ENCODE measurements at regions not wholly inside any gene's neighbourhood (a gene's known extent, or its start where the extent isn't known, plus 50 kb on each side); places are given as distances from the start of the nearest gene placed in this dataset.
A peak's percentile ranks its signal among the peaks of the same experiment; 100 is the strongest.
"Not testable (repeated sequence)": the region's sequence is repeated elsewhere in the genome, so short reads cannot be mapped to it uniquely, and the experiment has no call there.

DNA sequence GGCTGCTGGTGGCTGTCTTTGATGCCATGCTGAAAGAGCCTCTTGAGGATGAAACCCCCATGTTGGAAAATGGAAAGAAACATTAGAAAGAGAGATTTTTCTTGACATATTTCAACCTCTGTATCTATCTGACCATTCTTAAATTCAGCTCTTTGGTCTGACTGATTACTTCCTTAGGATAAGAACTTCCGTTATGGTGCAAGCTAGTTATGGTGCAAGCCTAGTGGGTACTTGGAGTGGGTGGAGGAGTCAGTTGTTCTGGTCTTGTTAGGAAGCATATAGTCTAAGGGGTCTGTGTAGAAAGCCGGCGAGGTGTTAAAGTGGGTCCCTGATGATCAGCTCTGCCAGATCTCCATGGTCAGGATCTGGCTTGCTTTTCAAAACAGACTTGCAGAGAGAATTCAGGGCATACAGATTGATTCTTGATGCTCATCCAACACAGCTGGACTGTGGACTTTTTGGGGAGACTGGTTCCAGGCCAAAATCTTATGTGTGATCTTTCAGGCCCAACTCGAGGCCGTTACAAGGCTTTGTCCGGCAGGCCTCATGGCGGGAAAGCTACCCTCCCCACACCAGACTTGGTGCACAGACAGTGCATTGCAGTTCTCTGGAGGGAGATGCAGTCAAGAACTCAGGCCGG is 82.8 kb upstream of the BOD1L1 start:
- POLR2A ChIA-PET: no interaction called here
- Mint-ChIP-seq H3K4me3 (no peak overlapping the region), H3K27ac (no peak overlapping the region), H3K27me3 (peaks cover 3 to 33% (median 23%) of the 10 kb centered on the region in 5 donors), H3K4me1 (no peaks in the 10 kb centered on the region), H3K36me3 (no peaks in the 10 kb centered on the region), H3K9me3 (peaks cover 0 to 4% (median 0%) of the 10 kb centered on the region in 9 donors)
- ATAC-seq (no peak), DNase-seq (no peak)

DNA sequence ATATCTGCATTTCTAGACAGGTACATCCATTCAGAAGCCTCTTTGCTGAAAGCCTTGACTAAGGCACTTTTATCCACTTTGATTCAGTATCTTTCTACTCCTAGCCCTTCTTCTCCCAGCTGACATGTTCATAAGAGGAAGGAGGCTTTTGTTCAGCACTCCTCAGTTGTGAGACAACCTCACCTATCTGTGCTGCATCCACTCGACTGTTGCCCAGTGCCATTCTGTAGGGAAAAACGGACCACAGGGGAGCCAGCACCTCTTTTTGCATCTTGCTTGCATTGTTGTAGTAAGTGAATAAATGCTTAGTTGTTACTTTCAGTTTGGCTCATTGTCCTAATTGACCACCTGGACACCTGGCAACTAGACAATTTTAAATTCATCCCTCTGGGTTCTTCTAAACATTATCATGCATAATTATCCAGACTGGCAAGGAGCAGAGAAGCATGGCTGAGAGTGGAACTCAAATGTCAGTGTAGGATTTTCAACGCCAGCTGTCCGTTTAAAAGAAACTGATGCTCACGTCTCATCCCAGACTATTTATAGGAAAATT is 83.8 kb upstream of the BOD1L1 start:
- POLR2A ChIA-PET: no interaction called here
- peaks cover 3 to 27% (median 20%) of the 10 kb centered on the region in 5 donors for H3K27me3 Mint-ChIP-seq
- ATAC-seq: no peak
- H3K4me1 Mint-ChIP-seq: no peaks in the 10 kb centered on the region
- DNase-seq: no peak
- no peaks in the 10 kb centered on the region for H3K36me3 Mint-ChIP-seq
- H3K4me3 Mint-ChIP-seq: no peak overlapping the region
- no peak overlapping the region for H3K27ac Mint-ChIP-seq
- peaks cover 0 to 4% (median 0%) of the 10 kb centered on the region in 9 donors for H3K9me3 Mint-ChIP-seq

DNA sequence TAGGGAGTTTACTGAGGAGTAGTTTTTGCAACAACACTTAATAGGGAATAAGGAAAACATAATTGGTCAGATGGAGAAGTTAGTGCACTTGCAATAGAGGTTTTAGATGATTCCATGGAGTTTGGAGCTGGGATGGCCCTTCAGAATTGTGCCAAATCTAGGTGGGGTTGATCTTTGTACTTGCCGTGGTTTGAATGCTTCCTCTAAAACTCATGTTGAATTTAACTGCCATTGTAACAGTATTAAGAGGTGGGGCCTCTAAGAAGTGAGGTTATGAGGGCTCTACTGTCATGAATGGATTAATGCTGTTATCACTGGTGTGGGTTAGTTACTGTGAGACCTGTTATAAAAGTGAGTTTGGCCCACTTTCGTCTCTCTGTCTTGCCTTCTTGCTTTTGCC is 94.4 kb upstream of the BOD1L1 start:
- POLR2A ChIA-PET: no interaction called here
- no peaks in the 10 kb centered on the region for H3K4me1 Mint-ChIP-seq

DNA sequence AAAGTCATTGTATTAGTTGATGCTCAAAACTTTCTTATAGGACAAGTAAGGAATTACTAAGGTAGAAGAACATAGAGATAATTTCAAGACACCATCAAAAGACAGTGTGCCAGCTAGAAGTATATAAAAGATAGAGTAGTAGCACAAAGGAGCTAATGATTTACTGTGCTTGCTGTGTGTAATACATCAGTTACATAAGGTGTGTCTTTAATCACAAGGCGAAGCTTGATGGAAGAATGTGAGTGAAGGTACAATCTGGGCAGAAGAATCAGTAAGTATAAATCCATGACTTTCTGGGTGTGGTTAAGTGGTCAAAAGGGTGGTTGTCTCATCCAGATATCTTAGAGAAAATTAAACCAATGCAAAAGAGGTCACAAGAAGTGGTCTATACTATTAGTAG is 95.1 kb upstream of the BOD1L1 start:
- ATAC-seq: no peak
- DNase-seq: no peak
- Mint-ChIP-seq H3K27me3 (peaks cover 0 to 5% (median 2%) of the 10 kb centered on the region in 5 donors), H3K36me3 (no peaks in the 10 kb centered on the region), H3K9me3 (no peaks in the 10 kb centered on the region), H3K27ac (no peak overlapping the region), H3K4me3 (no peak overlapping the region), H3K4me1 (no peaks in the 10 kb centered on the region)
- POLR2A ChIA-PET: no interaction called here

More for the DNA sequence above, 94.4 kb upstream of the BOD1L1 start:
- H3K27ac Mint-ChIP-seq: no peak overlapping the region
- peaks cover 0 to 11% (median 4%) of the 10 kb centered on the region in 5 donors for H3K27me3 Mint-ChIP-seq
- no peak overlapping the region for H3K4me3 Mint-ChIP-seq
- DNase-seq: no peak
- ATAC-seq: no peak
- no peaks in the 10 kb centered on the region for H3K9me3 Mint-ChIP-seq
- no peaks in the 10 kb centered on the region for H3K36me3 Mint-ChIP-seq

DNA sequence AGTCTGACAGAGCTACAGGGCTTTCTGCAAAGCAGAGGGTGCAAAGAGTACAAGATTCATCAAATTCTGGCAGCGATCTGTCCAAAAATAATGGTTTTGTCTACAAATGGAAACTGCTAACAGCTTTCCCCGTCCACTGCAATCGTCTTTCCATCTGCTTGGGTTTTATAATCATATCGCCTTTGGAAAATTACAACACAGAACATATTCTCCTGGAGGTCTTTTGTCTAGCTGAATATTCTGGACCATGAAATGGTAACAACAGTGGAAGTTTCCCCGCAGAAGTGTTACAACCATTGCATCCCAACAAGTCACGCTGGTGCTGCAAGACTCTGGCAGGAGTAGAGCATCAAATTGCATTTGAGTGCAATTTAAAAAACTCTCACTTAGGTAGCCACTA is 101.2 kb upstream of the BOD1L1 start:
- peaks cover 0 to 2% (median 0%) of the 10 kb centered on the region in 4 donors for H3K4me1 Mint-ChIP-seq
- H3K4me3 Mint-ChIP-seq: no peak overlapping the region
- ATAC-seq: no peak
- H3K36me3 Mint-ChIP-seq: no peaks in the 10 kb centered on the region
- peak overlapping the region in 1 of 10 donors; percentile 24 for H3K27ac Mint-ChIP-seq
- peaks cover 0 to 4% (median 0%) of the 10 kb centered on the region in 9 donors for H3K9me3 Mint-ChIP-seq
- H3K27me3 Mint-ChIP-seq: peaks cover 2 to 20% (median 6%) of the 10 kb centered on the region in 5 donors
- DNase-seq: no peak
- POLR2A ChIA-PET: no interaction called here

DNA sequence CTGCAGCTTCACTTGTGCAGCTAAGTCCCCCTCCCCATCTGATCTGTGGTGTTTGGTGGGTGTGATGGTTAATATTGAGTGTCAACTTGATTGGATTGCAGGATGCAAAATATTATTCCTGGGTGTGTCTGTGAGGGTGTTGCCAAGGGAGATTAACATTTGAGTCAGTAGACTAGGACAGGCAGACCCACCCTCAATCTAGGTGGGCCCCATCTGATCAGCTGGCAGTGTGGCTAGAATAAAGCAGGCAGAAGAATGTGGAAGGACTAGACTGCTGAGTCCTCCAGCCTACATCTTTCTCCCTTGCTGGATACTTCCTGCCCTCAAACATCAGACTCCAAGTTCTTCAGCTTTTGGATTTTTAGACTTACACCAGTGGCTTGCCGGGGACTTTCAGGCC is 103.5 kb upstream of the BOD1L1 start:
- H3K36me3 Mint-ChIP-seq: no peaks in the 10 kb centered on the region
- POLR2A ChIA-PET: no interaction called here
- DNase-seq: no peak
- peaks cover 0 to 4% (median 0%) of the 10 kb centered on the region in 9 donors for H3K9me3 Mint-ChIP-seq
- peaks cover 0 to 20% (median 6%) of the 10 kb centered on the region in 5 donors for H3K27me3 Mint-ChIP-seq
- H3K4me1 Mint-ChIP-seq: peaks cover 0 to 2% (median 0%) of the 10 kb centered on the region in 4 donors
- no peak overlapping the region for H3K27ac Mint-ChIP-seq
- no peak overlapping the region for H3K4me3 Mint-ChIP-seq
- ATAC-seq: no peak

DNA sequence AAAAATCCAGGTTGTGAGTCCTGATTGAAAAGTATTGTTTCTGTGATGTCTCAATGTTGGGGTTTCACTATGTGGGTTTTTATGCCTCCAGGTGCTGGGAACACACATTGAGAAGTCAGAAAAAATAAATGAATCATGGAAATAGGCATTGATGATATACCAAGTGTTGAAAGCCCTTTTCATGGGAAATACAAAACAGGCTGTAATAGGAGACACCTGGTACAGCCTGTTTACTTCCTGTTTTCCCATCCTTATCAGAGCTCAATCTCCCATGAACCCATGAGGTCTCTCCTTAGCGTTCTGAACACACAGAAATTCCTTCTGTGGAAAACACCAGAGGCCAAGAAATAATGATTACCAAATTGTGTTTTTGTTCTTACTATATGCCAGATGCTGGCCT is 106.3 kb upstream of the BOD1L1 start:
- POLR2A ChIA-PET: interaction anchor here (0.6 kb wide), 1 partner anchor 35 kb away, joined by 3 read pairs; no protein-coding TSS in a partner anchor
- H3K4me3 Mint-ChIP-seq: no peak overlapping the region
- no peak overlapping the region for H3K27ac Mint-ChIP-seq
- ATAC-seq (no peak), DNase-seq (no peak)
- peaks cover 0 to 2% (median 0%) of the 10 kb centered on the region in 4 donors for H3K4me1 Mint-ChIP-seq
- no peaks in the 10 kb centered on the region for H3K36me3 Mint-ChIP-seq
- peaks cover 0 to 4% (median 0%) of the 10 kb centered on the region in 9 donors for H3K9me3 Mint-ChIP-seq
- H3K27me3 Mint-ChIP-seq: peaks cover 0 to 20% (median 6%) of the 10 kb centered on the region in 5 donors

DNA sequence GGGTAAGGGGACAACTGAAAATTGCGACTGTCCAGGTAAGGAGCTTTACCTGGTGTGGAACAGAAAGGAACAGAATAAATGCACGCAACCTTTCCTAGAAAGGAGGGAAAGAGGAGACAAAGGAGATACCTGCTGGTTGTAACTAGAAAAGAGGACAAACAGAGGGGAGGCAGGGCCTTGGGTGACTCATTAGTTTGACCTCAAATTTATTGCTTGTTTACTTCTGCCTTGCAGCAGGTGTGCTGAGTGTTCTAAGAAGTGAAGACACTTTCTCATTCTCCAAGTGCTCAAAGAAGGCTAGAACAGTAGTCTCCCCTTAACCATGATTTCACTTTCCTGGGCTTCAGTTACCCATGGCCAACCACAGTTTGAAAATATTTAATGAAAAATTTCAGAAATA is 123.1 kb upstream of the BOD1L1 start:
- Mint-ChIP-seq H3K27me3 (peaks cover 6 to 29% (median 11%) of the 10 kb centered on the region in 5 donors), H3K4me1 (no peaks in the 10 kb centered on the region), H3K4me3 (no peak overlapping the region), H3K36me3 (peaks cover 0 to 3% (median 0%) of the 10 kb centered on the region in 3 donors), H3K27ac (no peak overlapping the region), H3K9me3 (peaks cover 0 to 7% (median 2%) of the 10 kb centered on the region in 9 donors)
- ATAC-seq (no peak), DNase-seq (no peak)
- POLR2A ChIA-PET: no interaction called here

DNA sequence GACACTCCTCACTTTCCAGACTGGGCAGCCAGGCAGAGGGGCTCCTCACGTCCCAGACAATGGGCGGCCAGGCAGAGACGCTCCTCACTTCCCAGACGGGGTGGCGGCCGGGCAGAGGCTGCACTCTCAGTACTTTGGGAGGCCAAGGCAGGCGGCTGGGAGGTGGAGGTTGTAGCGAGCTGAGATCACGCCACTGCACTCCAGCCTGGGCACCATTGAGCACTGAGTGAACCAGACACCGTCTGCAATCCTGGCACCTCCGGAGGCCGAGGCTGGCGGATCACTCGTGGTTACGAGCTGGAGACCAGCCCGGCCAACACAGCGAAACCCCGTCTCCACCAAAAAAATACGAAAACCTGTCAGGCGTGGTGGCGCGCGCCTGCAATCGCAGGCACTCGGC is 134.1 kb upstream of the BOD1L1 start:
- H3K4me1 Mint-ChIP-seq, H3K27ac Mint-ChIP-seq, ATAC-seq, H3K27me3 Mint-ChIP-seq, POLR2A ChIA-PET, H3K4me3 Mint-ChIP-seq, DNase-seq: not testable (repeated sequence)
- Mint-ChIP-seq H3K36me3 (peaks cover 0 to 27% (median 0%) of the 10 kb centered on the region in 3 donors), H3K9me3 (peaks cover 5 to 54% (median 36%) of the 10 kb centered on the region in 9 donors)

DNA sequence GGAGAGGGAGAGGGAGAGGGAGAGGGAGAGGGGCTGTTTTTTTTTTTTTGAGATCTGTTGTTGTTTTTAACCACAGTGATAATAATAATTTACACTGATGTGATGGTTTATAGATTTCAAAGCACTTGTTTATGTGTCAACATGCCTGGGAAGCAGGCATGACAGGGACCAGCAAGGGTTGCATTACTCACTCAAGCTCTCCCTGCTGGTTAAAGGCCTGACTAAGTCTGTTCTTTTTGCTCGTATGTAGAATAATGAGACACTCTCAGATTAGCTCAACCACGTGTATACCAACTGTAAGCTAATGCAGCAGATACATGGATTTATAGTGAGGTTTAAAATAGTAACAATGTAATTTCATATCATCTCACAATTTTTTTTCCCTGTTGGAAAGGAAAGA is 134.6 kb upstream of the BOD1L1 start:
- H3K27ac Mint-ChIP-seq: no peak overlapping the region
- peaks cover 0 to 27% (median 0%) of the 10 kb centered on the region in 3 donors for H3K36me3 Mint-ChIP-seq
- peaks cover 5 to 50% (median 33%) of the 10 kb centered on the region in 9 donors for H3K9me3 Mint-ChIP-seq
- no peak overlapping the region for H3K4me3 Mint-ChIP-seq
- ATAC-seq (no peak), DNase-seq (no peak)
- POLR2A ChIA-PET: no interaction called here
- no peaks in the 10 kb centered on the region for H3K4me1 Mint-ChIP-seq
- H3K27me3 Mint-ChIP-seq: peaks cover 0 to 7% (median 0%) of the 10 kb centered on the region in 5 donors

DNA sequence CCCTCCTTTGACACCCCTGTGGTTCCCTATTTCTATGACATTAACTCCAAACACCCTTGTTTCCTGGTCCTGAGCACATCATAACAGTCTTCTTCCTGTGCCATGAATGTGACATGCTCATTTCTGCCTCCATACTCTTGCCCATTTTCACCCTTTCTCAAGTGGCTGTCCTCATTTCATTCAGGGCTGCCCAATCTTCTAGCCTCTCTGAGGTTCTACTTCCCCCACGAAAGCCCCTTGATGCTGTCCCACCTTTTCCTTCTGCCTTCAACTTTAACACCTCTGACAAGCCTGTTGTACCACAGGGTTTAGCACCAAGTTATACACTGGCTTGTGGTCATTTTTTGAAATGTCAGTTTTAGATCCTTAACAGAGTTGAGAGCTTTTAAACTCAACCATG is 136.2 kb upstream of the BOD1L1 start:
- H3K36me3 Mint-ChIP-seq: peaks cover 0 to 12% (median 0%) of the 10 kb centered on the region in 3 donors
- H3K4me1 Mint-ChIP-seq: no peaks in the 10 kb centered on the region
- POLR2A ChIA-PET: no interaction called here
- H3K27me3 Mint-ChIP-seq: peaks cover 0 to 7% (median 0%) of the 10 kb centered on the region in 5 donors
- no peak for ATAC-seq
- no peak overlapping the region for H3K4me3 Mint-ChIP-seq
- H3K27ac Mint-ChIP-seq: no peak overlapping the region
- no peak for DNase-seq
- peaks cover 1 to 36% (median 21%) of the 10 kb centered on the region in 9 donors for H3K9me3 Mint-ChIP-seq

DNA sequence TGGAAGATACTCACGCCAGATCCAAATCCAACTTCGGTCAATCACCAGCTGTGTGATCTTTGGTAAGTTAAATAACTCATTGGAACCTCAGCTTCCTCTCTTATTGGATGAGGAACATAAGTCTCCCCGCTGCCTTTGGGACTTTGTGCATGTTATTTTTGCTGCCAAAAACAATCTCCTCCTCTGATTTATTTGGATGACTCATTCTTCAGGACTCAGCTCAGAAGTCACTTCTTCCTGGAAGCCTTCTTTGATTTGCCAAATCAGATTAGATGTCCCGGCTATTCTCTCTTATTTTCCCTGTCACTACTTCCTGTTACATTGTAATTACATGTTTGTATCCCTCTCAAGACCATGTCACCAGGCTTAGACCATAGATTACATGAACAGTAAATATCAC is 138.0 kb upstream of the BOD1L1 start:
- Mint-ChIP-seq H3K4me1 (no peaks in the 10 kb centered on the region), H3K36me3 (peaks cover 0 to 5% (median 0%) of the 10 kb centered on the region in 3 donors), H3K4me3 (no peak overlapping the region), H3K27ac (no peak overlapping the region), H3K27me3 (peaks cover 0 to 7% (median 0%) of the 10 kb centered on the region in 5 donors), H3K9me3 (peaks cover 0 to 38% (median 12%) of the 10 kb centered on the region in 9 donors)
- no peak for DNase-seq
- no peak for ATAC-seq
- POLR2A ChIA-PET: no interaction called here

DNA sequence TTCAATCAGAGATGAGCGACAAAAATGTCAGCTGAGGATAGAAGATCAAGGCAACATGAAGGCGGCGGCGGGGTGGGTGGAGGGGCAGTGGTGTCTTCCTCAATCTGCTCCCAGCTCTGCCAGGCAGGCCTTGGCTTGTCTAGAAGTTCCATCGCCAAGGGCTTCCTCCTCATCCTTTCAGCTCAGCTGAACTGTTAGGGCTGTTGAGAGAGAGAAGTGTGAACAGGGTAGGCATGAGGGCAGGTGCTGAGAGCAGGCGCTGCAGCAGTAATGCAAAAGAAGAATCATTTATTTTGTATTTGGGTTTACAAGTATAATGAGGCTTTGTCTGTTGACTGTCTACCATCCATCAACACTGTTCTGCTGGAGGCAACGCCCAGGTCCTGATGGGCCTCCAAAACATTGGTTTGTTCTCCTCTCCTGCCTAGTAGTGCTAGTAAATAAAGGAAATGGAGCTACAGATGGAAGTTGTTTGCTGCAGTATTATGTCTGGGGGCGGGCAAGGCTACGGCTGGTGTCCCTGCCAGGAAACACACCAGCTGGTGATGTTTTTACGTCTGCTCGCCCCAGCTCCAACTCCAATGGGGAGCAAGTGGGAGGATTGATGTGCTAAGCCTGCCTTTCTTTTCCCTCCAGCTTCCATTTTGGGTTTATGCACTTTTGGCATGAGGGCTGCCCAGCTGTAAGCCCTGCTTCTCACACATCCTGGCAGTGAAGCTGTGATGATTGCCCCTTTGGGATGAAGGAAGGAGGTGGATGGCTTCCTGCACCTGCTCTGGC is 139.4 kb upstream of the BOD1L1 start:
- Mint-ChIP-seq H3K4me3 (no peak overlapping the region), H3K9me3 (peaks cover 2 to 52% (median 16%) of the 10 kb centered on the region in 9 donors), H3K36me3 (peaks cover 0 to 5% (median 0%) of the 10 kb centered on the region in 3 donors), H3K4me1 (no peaks in the 10 kb centered on the region), H3K27ac (no peak overlapping the region), H3K27me3 (peaks cover 0 to 8% (median 0%) of the 10 kb centered on the region in 5 donors)
- DNase-seq: no peak
- POLR2A ChIA-PET: no interaction called here
- no peak for ATAC-seq

Data from naive thymus-derived CD8-positive, alpha-beta T cell (primary cell).